NCI-H1105 (cell line): ENCODE measurements at regions not wholly inside any gene's neighbourhood (a gene's known extent, or its start where the extent isn't known, plus 50 kb on each side); places are given as distances from the start of the nearest gene placed in this dataset.

Experiments
- DNase-seq: peaks from one replicate; lab custom pipeline; 2025; lab: John Stamatoyannopoulos, UW

DNA sequence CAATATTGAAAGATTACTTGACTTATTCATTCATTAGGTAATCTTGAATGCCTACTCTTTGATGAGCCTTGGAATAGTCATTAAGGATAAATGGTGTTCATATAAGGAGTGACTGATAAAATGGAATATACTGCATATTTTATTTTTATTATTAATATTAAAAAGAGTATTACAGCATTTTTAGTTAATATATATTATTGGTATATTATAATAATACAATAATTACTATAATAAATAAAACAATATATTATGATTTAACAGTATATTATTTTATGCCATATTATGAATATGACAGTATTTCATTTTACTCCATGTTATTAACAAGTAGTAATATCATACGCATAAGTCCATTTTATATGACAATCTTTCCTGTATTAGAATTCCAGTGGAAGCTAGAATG is 490.8 kb upstream of the NFIA start:
- no peak for DNase-seq

DNA sequence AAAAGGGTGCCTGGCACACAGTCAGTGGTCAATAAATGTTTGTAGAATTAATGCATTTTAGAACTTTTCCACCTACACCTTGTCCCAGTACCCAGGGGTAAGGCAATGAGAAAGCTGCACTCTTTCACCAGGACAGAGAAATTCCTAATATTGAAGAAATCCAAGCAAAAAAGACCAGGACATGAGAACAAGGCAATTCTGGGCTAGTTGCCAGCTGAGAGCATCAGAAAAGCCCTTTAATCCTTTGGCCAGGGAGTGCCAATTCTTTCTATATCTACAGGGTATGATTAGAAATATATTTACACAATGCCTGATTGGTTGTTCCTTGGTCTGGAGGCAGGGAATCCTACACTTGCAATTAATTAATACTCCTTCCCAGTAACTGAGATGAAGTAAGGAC is 492.4 kb upstream of the NFIA start:
- DNase-seq, result peak; percentile 31

DNA sequence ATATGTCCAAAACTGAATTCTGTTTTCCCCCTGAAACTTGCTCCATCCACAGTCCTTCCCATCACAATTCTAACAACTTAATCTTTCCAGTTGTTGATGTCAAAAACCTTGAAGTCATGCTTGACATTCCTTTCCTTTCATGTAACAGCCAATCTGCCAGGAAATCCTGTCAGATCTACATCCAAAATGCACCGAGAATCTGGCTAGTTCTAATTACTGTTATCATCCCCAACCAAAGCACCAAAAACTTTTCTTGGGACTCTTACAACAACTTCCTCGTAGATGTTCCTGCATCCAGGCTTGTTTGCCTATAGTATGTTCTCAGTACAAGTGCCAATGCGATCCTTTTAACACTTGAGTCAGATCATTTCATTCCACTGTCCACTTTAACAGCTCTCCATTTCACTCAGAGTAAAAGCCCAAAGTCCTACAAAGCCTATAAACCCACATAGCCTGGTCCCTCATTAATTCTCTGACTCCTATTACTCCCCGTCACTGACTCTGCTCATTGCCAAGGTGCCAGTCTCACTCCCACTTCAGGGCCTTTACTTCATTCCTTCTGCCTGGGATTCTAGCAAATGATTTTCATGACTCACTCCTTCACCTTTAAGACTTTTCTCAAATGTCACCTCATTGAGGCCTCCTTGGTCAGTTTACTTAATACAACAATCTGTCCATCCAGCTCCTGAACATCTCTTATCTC is 493.2 kb upstream of the NFIA start:
- DNase-seq, result no peak

DNA sequence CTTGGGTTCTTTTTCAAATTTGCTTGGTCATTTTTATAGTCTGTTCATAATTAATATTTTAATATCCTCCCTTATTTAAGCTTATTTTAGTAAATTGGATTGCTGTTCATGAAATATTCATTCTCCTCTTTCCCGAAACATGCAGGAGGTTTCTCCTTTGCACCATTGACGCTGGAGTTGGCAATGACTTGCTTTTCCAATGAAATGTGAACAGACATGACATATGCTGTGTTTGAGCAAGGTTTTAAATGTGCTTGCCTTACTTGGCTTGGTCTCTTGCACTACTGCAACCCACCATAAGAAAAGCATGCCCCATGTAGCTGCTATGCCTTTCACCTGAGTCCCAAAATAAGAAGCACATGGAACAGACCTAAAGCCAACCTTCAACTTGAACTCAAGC is 498.0 kb upstream of the NFIA start:
- no peak for DNase-seq

DNA sequence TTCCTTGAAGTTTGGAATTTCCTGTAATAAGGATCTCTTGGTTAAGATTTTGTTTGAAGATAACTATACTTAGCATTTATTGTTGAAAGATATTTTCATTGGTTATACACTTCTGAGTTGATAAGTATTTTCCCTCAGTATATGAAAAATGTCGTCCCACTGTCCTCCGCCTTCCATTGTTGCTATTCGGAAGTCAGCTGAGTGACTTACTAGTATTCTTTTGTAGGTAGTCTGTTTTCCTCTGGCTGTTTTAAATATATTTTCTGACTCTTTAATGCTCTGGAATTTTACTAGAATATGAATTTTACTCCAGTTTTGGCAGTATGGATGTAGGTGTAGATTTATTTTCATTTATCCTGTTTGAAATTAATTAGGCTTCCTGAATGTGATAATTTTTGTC is 498.7 kb upstream of the NFIA start:
- DNase-seq, result no peak

DNA sequence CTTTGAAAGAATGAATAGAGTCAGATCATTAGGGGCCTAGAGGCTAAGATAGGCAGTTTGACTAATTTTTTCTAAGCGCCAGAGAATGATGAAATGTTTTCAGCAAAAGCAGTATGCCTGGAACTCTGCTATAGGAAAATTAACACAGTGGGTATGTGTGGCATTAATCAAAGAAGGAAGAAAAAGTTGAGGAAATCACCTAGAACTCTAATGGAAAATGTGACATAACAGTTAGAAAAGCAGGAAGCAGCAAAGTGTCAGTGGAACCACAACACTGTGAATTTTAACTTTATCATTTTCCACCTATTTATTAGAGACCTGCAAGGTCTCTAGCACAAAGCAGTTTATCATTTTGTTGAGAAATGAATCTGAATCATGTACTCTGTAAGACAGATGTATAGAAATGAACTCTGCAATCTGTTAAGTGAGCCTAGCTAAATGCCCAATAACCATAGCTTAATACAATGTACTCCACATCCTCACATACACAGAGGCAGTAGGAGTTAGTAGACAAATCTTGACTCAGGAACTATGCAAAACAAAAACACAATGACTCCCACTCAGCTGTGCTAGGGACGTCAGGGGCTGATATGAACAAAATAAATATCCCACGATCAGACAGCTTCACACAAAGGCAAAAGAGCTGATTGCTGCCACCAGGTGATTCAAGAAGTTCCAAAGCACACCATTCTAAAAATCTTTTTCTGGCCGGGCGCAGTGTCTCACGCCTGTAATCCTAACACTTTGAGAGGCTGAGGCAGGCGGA is 500.7 kb upstream of the NFIA start:
- DNase-seq, result no peak

DNA sequence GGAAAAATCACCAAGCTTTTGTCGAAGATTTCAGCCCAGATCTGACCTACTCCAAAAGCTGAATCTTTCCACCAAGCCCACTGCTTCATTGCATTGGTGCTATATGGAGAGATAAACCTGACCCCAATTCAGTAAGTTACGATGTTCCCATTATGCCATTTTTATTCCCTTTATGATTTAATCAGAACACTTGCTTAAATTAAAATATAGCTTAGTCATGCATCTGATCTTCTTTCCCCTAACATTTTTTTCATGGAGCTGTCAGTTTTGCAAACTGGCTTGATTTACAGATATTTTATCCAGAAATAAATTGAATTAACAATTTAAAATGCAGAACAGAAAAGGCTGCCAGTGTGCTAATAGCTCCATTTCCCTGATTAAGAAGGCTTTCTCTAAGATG is 503.5 kb upstream of the C1orf87 start:
- DNase-seq, result no peak

DNA sequence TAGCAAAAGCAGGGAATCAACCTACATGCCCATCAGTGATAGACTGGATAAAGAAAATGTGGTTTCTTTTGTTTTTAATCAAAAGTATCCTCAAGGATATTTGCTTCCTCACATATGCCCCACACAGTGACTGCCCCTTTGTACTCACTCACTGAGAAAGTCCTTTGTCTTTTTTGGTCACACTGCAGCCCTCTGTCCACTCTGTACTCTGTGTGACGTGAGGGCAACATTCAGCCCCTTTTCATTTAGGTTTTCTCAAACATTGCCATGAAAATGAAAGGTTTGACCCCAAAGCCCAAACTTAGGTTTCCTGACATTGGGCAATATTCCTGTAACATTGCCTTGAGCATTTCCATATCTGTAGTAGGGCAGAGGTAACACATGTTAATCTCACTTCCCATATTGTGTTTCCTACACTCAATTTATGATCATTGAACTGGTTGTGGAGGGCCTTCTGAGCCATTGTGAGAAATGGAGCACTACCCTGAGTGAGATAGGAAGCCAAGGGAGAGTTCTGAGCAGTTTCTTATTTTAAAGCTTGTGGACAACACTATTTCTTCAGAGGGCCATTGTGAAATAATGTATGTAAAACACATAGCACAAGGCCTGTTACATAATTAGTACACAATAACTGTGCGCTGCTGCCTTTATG is 501.9 kb upstream of the C1orf87 start:
- no peak for DNase-seq

DNA sequence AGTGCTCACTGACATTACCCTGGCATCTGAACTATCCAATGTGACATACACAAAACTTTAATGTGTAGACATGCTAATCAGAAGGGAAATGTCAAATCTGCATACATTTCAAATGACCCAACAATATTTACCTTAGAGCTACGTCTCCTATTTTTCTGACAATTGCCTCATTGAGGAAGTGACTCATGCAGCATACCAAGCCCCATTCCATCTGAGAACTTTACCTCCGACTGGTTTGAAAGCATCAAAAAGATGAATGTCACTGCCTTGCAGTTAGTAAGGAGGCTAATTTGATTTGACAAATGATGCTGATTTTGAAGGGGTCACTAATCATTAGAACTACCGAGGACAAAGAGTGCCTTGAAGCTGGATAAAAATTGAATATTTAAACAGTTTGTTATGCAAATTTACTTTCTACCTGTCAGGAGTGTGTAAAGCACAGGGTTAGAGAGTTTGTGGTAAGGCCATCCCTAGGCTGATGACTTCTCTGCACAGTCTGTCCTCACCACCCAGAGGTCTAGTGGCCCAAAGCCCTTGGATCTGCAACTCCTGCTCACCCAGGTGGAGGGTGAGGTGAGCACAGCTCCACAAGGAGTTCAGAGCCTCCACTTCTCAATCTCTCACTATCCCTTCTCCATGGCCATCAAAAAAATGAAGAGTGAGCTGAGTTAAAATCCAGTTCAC is 500.3 kb upstream of the C1orf87 start:
- no peak for DNase-seq

DNA sequence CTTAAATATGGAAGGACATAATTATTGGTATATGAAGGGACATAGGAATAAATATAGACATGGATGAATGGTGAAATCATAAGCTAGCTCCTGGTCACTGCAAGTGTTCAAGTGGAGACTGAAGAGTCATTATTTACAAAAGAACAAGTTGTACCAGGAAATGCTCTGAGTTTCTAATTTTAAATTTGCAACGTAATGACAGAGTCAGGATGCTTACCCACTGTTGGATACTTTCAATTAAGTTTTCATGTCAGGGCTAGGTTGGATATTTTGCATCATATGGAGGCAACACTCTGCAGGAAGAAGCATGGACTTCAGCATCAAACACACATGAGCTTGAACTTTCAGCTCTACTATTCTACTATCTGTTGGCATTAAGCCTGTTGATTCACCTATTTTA is 499.6 kb upstream of the C1orf87 start:
- no peak for DNase-seq

DNA sequence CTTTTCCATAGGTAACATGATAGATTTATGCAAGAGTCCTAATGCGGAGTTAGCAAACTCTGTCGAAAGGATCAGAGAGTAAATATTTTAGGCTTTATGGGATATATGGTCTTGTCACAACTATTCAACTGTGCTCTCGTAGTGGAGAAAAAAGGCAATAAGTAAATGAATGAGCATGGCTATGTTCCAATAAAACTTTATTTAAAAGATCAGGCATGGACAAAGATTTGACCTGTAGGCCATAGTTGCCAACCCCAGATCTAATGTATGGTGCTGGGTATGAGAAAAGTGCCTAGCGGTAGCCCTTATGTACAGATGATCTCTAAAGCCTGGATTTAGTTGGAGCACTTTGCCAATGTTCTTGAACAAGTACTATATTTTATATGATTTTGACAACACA is 498.8 kb upstream of the C1orf87 start:
- no peak for DNase-seq

DNA sequence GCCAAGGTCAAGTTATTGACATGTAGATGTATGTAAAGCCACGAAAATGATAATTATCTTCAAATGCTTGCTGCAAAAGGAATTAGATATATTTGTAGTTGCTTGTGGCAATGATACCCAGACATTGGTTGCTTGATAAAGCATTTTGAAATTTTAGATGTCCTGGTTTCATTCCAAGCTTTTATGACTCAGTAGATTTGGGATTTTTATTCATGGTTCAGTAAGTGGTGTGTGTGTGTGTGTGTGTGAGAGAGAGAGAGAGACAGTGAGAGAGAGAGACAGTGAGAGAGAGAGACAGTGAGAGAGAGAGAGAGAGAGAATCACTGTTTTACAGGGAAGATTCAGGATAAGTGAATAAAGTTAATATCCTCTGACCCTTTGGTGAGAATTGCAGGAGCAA is 498.2 kb upstream of the C1orf87 start:
- no peak for DNase-seq

DNA sequence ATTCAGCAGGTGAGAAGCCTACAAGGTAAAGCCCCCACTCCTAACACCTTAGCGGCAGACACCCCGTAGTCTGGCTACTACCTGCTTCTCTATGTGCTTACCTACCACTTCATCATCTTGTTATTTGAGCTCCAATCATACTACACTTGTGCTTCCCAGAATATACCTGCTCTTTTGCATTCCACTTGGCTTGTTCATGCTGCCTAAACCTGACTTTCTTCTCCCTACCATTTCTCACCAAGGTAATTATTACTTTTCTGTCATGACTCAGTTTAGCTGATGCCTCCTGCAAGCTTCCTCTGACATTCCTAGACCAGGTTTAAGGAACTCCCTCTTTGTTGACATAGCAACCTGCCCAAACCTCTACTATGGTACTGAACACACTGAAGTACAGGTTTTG is 495.6 kb upstream of the C1orf87 start:
- no peak for DNase-seq

DNA sequence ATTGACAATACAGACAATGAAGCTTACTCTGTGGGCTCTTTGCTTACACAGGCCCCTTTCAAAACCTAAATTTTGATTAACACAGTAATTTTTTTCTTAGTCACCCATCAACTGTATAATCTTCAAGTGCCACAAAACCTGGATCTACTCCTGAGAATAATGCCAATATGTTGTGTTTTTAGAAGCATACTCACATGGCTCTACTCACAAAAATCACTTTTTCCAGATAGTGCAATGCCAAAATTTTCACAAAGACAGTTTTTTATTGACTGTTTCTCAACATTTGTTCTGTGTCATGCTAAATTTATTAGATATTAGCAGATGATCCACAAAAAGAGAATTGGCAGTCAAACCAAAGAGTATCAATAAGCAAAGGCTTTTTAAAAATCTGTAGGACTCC is 493.7 kb upstream of the C1orf87 start:
- DNase-seq, result no peak

DNA sequence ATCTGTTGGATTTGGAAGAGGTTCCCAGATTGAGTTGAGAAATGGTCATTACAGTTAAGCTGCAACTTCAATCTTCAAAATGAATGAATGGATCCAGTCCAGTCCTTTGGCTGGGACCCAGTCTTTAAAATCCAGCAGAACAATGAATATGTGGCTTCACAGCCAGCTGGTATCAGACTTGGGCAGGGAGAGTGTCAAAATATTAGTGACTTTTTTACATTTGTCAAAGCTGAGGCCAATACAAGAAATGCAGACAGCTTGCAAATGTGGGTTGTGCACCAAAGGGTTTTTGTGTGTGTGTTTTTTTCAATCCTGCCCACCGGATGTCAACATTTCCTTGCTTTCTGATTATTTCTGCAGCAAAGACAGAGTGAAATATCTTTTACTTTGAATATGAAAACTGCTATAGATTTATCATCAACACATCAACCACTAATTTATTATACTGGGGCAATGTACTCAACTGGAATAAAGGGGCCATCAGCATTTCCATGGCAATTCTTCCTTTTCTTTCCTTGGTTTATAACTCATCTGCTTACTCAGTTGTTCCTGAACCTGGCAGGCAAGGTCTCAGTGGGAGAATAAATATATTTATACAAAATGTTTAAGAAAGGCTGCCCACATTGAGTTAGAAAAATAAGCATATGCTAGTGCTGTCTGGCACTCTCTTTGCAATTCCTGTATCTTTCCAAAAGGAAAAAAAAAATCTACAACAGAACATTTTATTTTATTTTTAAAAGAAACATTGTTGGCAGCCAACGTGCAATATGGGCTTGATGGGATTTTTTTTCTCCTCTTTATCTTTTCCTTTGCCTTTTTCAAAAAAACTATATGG is 491.6 kb upstream of the C1orf87 start:
- DNase-seq, result no peak

DNA sequence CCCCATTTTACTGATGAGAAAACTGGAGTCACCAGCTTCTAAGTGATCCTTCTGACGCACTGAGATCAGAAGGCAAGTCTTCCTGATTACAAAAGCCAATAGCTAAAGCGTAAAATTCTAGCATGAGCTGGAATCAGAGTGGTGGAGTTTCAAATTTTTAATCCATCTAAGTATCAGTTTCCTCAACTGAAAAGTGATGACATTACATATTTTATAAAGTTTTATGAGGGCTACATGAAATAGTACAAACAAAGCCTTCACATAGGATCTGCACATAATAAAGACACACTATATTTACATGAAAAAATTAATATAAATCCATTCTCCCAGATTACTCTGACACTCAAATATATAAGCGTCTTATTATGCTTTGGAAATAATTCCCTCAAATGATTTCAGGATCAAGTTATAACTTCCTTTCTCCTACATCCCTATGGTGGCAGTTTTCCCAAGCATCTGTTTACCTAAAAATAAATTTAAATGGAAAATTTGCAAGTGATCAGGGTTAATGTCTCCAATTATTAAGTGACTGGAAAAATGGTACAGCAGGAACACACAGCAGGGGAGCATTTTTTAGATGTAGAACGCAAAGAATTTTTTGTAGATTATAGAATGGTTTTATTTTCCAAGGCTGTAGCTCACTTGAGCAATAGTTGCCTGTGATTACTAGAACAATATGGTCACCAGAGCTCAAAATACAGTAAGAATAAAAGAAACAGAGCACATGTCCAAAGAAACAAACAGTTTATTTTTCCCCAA is 490.4 kb upstream of the C1orf87 start:
- DNase-seq, result no peak

DNA sequence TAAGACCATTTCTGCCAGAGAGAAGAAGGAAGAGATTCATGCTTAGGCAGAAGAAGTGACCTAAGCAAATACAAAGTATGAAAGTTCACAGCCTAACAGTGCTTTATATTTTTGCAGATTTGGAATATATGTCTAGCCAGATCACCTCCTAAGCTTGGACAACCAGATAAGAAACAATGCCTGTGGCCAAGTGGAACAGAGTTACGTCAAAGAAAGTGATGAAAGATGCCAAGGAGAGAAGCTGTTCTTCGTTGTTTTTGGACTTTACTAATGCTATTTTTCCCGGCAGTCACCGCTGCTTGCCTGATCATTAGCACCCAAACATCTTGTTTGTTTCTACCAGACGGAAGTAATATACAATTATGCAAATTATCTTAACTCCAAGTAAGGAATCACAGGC is 489.2 kb upstream of the C1orf87 start:
- DNase-seq, result no peak

DNA sequence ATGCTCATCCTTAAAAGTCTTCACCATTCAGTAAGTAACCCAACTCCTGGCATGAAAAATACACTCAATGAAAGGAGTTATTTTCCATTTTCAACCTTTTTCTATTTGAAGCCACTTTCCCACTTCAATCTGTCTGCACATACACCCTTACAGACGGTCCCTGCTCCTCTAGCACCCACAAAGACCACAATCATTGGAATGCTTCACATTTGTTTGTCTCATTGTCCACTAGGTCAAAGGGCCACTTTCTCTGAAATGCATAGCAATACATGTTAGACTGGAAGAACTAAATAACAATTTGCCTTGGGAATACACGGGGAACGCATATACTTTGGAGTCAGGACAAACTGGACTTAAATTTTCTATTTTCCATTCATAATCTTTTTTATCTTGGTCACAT is 487.1 kb upstream of the C1orf87 start:
- DNase-seq, result no peak

DNA sequence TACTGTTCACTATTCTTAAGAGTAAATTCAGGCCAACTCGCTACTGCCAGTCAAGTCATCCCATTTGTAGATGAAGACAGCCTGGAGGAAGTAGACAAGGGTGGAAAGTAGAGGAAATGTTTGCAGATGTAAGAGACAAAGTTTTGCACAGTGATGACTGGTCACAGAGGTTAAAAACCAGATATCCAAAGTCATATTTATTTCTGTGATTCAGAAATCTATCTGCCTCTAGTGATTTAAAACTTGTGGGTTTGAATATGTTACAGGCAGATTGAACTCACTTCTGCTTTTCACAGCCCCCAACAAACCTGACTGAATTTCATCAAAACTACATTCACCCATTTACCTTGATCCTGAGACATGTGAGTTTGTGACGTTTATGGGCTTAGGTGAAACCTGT is 484.7 kb upstream of the C1orf87 start:
- no peak for DNase-seq

DNA sequence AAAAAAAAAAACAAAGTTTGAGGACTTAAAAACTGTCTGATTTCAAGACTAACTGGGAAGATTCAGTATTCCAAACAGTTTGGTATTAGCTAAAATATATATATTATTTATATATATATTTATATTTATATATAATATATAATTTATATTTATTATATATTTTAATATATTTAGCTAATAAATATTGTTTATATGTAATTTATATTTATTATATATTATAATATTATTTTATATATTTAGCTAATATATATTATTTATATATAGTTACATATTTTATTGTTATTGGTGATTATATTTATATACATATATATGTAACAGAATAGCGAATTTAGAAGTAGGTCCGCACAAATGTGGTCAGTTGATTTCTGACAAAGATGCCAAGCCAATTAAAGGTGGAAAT is 480.2 kb upstream of the C1orf87 start:
- DNase-seq, result no peak

DNA sequence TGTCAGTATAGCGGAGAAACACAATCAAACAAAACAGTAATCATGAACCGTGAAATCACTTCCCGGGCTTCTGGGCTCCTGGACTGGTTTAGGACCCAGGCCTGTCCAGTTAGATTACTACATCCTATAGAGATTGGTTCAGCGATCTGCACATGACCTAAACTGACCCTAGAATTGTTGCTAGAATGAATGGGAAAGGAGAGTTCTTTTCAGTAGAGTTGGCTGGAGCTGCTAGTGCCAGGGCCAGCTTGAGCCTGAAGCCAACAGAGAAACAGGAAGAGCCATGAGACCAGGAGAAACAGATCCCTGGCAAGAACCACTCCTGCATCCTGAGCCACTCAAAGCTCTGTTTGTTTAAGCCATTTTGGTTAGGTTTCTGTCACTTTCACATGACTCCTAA is 474.3 kb upstream of the C1orf87 start:
- DNase-seq, result no peak
